K562 (cell line): ENCODE measurements at regions not wholly inside any gene's neighbourhood (a gene's known extent, or its start where the extent isn't known, plus 50 kb on each side); places are given as distances from the start of the nearest gene placed in this dataset.

ENCODE experiments used
- ARID1B ChIP-seq: fragments of 450-650 bp; IDR thresholded peaks from 2 replicates; pipeline ENCODE4 v1.6.1; 2016; ENCODE audit warnings: antibody characterized with exemption, mild to moderate bottlenecking, inconsistent platforms
- CBX8 ChIP-seq: fragments of 200-600 bp; sonication (generic); IDR thresholded peaks from 2 replicates; pipeline ENCODE4 v1.6.1; 2012; ENCODE audit warnings: borderline replicate concordance, mixed run types, low read depth, mild to moderate bottlenecking, moderate library complexity, mixed read lengths, low read length, control low read depth, inconsistent platforms; ENCODE audit not compliant: poor library complexity, severe bottlenecking; ENCODE audit errors: extremely low read depth
- DIDO1 ChIP-seq: fragments of 450-650 bp; IDR thresholded peaks from 2 replicates; pipeline ENCODE4 v1.6.1; 2016; ENCODE audit warnings: low read depth, missing biosample characterization, missing genetic modification characterization
- EP400 ChIP-seq: fragments of 450-650 bp; IDR thresholded peaks from 2 replicates; pipeline ENCODE4 v1.6.1; 2017; ENCODE audit warnings: antibody characterized with exemption, mild to moderate bottlenecking, moderate library complexity
- FOXJ2 ChIP-seq: fragments of 200-800 bp; sonication (Bioruptor generic); IDR thresholded peaks from 2 replicates; pipeline ENCODE4 v1.6.1; 2016; ENCODE audit warnings: missing genetic modification characterization, missing compliant biosample characterization
- FOXK1 ChIP-seq: sonication (generic); formaldehyde crosslinking; IDR thresholded peaks from 2 replicates; pipeline ENCODE4 v1.8.0; 2022; ENCODE audit warnings: missing genetic modification reagents, mild to moderate bottlenecking, borderline replicate concordance
- FOXK2 ChIP-seq, 2 experiments: fragments of 450-650 bp; IDR thresholded peaks in 1 of 2; conservative IDR thresholded peaks in 1 of 2; 2 replicates each; pipeline ENCODE4 v1.6.1; 2016; ENCODE audit warnings: low read depth in 2 of 2, mild to moderate bottlenecking in 1 of 2
- L3MBTL2 ChIP-seq: fragments of 450-650 bp; IDR thresholded peaks from 2 replicates; pipeline ENCODE4 v1.6.1; 2016; ENCODE audit warnings: mild to moderate bottlenecking, moderate library complexity
- MEF2D ChIP-seq: conservative IDR thresholded peaks from 2 replicates; pipeline ENCODE4 v1.6.1; 2016; ENCODE audit warnings: low read depth, missing genetic modification characterization, missing compliant biosample characterization
- NFE2 ChIP-seq: IDR thresholded peaks from 2 replicates; pipeline ENCODE4 v1.6.1; 2014; ENCODE audit warnings: antibody characterized with exemption, low read depth
- NFE2L1 ChIP-seq: fragments of 450-650 bp; IDR thresholded peaks from 2 replicates; pipeline ENCODE4 v1.6.1; 2016; ENCODE audit warnings: missing genetic modification characterization, low read depth, mild to moderate bottlenecking, missing compliant biosample characterization, moderate library complexity, borderline replicate concordance
- NFIX ChIP-seq: fragments of 250-450 bp; sonication (Bioruptor Pico); IDR thresholded peaks from 2 replicates; pipeline ENCODE4 v1.4.0; 2020; ENCODE audit warnings: low read depth, mild to moderate bottlenecking, moderate library complexity
- NR2C1 ChIP-seq, 2 experiments: fragments of 450-650 bp; IDR thresholded peaks; 2 replicates each; pipeline ENCODE4 v1.6.1; 2017; ENCODE audit warnings: mild to moderate bottlenecking in 2 of 2, antibody characterized with exemption in 1 of 2, inconsistent platforms in 1 of 2, missing compliant biosample characterization in 1 of 2, missing genetic modification characterization in 1 of 2
- NR4A1 ChIP-seq, 2 experiments: fragments of 250-450 bp in 1 of 2; fragments of 450-650 bp in 1 of 2; sonication (Bioruptor Pico) in 1 of 2; IDR thresholded peaks; 2 replicates each; pipeline versions ENCODE4 v1.4.0 to v1.6.1; 2016 to 2020; ENCODE audit warnings: mild to moderate bottlenecking in 2 of 2, missing compliant biosample characterization in 1 of 2, missing genetic modification characterization in 1 of 2, moderate library complexity in 1 of 2
- POLR2H ChIP-seq: IDR thresholded peaks from 2 replicates; pipeline ENCODE4 v1.6.1; 2016; ENCODE audit warnings: missing genetic modification characterization, low read depth, mild to moderate bottlenecking, control low read depth, missing compliant biosample characterization, moderate library complexity
- PYGO2 ChIP-seq: fragments of 450-650 bp; IDR thresholded peaks from 2 replicates; pipeline ENCODE4 v1.6.1; 2016; ENCODE audit warnings: mild to moderate bottlenecking, missing genetic modification characterization, moderate library complexity, missing compliant biosample characterization
- RAD51 ChIP-seq: fragments of 450-650 bp; IDR thresholded peaks from 2 replicates; pipeline ENCODE4 v1.7.1; 2016; ENCODE audit warnings: low read depth, mild to moderate bottlenecking, borderline replicate concordance
- SIN3A ChIP-seq, 2 experiments: fragments of 150-350 bp in 1 of 2; IDR thresholded peaks; 2 replicates each; pipeline ENCODE4 v1.6.1; 2011 to 2016; ENCODE audit warnings: borderline replicate concordance in 2 of 2, low read depth in 2 of 2, low read length in 2 of 2, mild to moderate bottlenecking in 2 of 2, moderate library complexity in 2 of 2; ENCODE audit not compliant: control insufficient read depth in 1 of 2
- ZNF175 ChIP-seq: fragments of 200-800 bp; sonication (Bioruptor generic); IDR thresholded peaks from 2 replicates; pipeline ENCODE4 v1.6.1; 2016; ENCODE audit warnings: low read depth, mild to moderate bottlenecking, missing genetic modification characterization, missing compliant biosample characterization
- ZNF316 ChIP-seq: fragments of 450-650 bp; IDR thresholded peaks from 2 replicates; pipeline ENCODE4 v1.6.1; 2016
- TF ChIP-seq, protein P1 (sequence below): sonication (generic); formaldehyde crosslinking; IDR thresholded peaks from 2 replicates; pipeline ENCODE4 v1.8.0; 2022; ENCODE audit warnings: mild to moderate bottlenecking, missing genetic modification reagents, borderline replicate concordance
- TF ChIP-seq, protein P2 (sequence below): sonication (generic); formaldehyde crosslinking; IDR thresholded peaks from 2 replicates; pipeline ENCODE4 v1.9.0; 2022; ENCODE audit warnings: mild to moderate bottlenecking, missing genetic modification reagents
- TF ChIP-seq, protein P3 (sequence below): fragments of 250-450 bp; sonication (Bioruptor Pico); IDR thresholded peaks from 2 replicates; pipeline ENCODE4 v1.8.0; 2021; ENCODE audit warnings: mild to moderate bottlenecking, moderate library complexity

DNA sequence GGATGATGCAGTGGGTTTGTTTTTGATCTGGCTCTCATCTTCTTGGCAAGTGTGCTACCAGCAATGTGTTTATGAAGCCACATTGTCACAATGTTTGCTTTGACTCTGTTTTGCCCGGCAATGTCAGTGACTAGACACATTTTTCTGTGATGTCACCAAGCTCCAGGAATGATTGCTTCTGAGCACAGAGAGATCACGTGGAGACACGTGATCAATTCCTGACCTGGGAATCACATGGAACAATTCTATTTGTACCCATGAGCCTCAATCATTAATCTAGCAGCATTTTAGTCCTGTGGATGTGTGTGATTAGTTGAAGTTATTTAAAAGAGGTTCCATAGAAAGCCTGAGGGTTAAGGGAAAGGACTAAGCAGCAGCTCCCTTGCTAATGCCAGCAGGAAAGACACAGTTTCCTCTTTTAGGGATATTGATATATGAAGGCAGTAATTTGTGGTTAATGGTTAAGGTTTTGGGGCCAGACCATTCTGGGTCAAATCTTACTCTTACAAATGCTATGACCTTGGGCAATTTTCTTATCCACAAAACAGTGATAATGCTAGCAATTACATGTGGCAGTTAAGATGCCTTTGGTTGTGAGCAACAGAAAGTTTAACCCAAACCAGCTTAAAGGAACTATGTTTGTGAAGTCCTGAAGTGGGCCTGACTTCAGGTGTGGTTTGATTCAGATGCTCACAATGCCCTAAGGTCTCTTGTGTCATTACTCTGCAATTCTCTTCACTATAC, 59.0 kb downstream of the FASLG start (continued):
- peak; percentile 79 for TF ChIP-seq NFE2L1 (tag)
- peak; percentile 92 for TF ChIP-seq L3MBTL2
- no peak for TF ChIP-seq FOXK1 (CRISPR knock-in tag)
- peak; percentile 7; the same call in 1 of the 2 replicates for TF ChIP-seq NR4A1 (CRISPR knock-in tag; IDR thresholded peaks at IDR 0.05)
- TF ChIP-seq NR4A1 (tag; IDR thresholded peaks at IDR 0.05), result peak; percentile 62; the same call in 1 of the 2 replicates
- TF ChIP-seq NFE2, result peak; percentile 92
- TF ChIP-seq SIN3A (IDR thresholded peaks at IDR 0.05; ENCODE audit: borderline replicate concordance in 2 of 2, control insufficient read depth in 1 of 2, low read depth in 2 of 2, low read length in 2 of 2), result no peak
- TF ChIP-seq DIDO1 (tag), result peak; percentile 48; the same call in 1 of the 2 replicates
- no peak for TF ChIP-seq NR2C1 (IDR thresholded peaks at IDR 0.05)
- peak; percentile 58 for TF ChIP-seq NR2C1 (tag; IDR thresholded peaks at IDR 0.05)
- TF ChIP-seq MEF2D (tag), result 0 out of 2 replicates have a peak, but pooled peaks have one; percentile 53
- TF ChIP-seq NFIX (CRISPR knock-in tag), result no peak
- TF ChIP-seq ARID1B, result peak; percentile 32; the same call in 1 of the 2 replicates
- no peak for TF ChIP-seq CBX8
- TF ChIP-seq RAD51, result peak; percentile 95
- TF ChIP-seq FOXJ2 (tag), result peak; percentile 67; the same call in 1 of the 2 replicates
- TF ChIP-seq ZNF316, result peak; percentile 92
- TF ChIP-seq, protein P1, sequence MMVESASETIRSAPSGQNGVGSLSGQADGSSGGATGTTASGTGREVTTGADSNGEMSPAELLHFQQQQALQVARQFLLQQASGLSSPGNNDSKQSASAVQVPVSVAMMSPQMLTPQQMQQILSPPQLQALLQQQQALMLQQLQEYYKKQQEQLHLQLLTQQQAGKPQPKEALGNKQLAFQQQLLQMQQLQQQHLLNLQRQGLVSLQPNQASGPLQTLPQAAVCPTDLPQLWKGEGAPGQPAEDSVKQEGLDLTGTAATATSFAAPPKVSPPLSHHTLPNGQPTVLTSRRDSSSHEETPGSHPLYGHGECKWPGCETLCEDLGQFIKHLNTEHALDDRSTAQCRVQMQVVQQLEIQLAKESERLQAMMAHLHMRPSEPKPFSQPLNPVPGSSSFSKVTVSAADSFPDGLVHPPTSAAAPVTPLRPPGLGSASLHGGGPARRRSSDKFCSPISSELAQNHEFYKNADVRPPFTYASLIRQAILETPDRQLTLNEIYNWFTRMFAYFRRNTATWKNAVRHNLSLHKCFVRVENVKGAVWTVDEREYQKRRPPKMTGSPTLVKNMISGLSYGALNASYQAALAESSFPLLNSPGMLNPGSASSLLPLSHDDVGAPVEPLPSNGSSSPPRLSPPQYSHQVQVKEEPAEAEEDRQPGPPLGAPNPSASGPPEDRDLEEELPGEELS (CRISPR knock-in tag), result 0 out of 2 replicates have a peak, but pooled peaks have one; percentile 44
- TF ChIP-seq, protein P2, sequence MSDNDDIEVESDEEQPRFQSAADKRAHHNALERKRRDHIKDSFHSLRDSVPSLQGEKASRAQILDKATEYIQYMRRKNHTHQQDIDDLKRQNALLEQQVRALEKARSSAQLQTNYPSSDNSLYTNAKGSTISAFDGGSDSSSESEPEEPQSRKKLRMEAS (CRISPR knock-in tag), result peak; percentile 41; the same call in 1 of the 2 replicates
- TF ChIP-seq POLR2H (tag), result 0 out of 2 replicates have a peak, but pooled peaks have one; percentile 14
- TF ChIP-seq, protein P3, sequence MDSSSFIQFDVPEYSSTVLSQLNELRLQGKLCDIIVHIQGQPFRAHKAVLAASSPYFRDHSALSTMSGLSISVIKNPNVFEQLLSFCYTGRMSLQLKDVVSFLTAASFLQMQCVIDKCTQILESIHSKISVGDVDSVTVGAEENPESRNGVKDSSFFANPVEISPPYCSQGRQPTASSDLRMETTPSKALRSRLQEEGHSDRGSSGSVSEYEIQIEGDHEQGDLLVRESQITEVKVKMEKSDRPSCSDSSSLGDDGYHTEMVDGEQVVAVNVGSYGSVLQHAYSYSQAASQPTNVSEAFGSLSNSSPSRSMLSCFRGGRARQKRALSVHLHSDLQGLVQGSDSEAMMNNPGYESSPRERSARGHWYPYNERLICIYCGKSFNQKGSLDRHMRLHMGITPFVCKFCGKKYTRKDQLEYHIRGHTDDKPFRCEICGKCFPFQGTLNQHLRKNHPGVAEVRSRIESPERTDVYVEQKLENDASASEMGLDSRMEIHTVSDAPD, result no peak
- peak; percentile 68; the same call in 1 of the 2 replicates for TF ChIP-seq ZNF175 (CRISPR knock-in tag)
- TF ChIP-seq FOXK2 (conservative IDR thresholded peaks at IDR 0.05 in 1 of 2, IDR thresholded peaks at IDR 0.05 in 1 of 2; ENCODE audit: low read depth in 2 of 2), result peak in 1 of 2 experiments; percentile 21; a peak in 1 of 4 replicates
- TF ChIP-seq EP400, result peak; percentile 45
- 0 out of 2 replicates have a peak, but pooled peaks have one; percentile 6 for TF ChIP-seq PYGO2 (tag)
